ENCODE measurements at regions not wholly inside any gene's neighbourhood (a gene's known extent, or its start where the extent isn't known, plus 50 kb on each side); places are given as distances from the start of the nearest gene placed in this dataset.

DNA sequence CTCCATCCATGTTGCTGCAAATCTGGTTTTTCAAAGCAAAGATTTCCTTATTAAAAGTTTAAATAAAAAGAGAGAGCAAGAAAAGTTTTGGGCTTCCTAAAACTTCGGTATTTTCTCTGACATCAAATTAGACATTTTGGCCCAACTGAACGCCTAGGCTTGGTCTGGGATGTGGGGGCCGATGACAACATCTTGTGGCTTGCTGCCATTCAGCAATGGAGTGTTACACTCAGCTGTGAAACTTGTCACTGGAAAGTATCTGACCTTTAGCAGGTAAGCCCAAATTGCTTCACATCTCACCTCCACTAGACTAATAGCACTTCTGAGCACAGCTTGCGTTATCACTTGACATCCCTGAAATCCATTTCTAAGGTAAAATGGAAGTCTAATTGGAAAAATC, 320.6 kb downstream of the GATA3 start:
- Mint-ChIP-seq H3K4me1 (ENCODE audit: low read depth) (no peaks in the 10 kb centered on the region), H3K27ac (no peak overlapping the region), H3K9me3 (no peaks in the 10 kb centered on the region), H3K36me3 (ENCODE audit: low read depth) (no peaks in the 10 kb centered on the region), H3K4me3 (no peak overlapping the region), H3K27me3 (no peaks in the 10 kb centered on the region)
- intact Hi-C loops (cut with micrococcal nuclease): no loop called here

DNA sequence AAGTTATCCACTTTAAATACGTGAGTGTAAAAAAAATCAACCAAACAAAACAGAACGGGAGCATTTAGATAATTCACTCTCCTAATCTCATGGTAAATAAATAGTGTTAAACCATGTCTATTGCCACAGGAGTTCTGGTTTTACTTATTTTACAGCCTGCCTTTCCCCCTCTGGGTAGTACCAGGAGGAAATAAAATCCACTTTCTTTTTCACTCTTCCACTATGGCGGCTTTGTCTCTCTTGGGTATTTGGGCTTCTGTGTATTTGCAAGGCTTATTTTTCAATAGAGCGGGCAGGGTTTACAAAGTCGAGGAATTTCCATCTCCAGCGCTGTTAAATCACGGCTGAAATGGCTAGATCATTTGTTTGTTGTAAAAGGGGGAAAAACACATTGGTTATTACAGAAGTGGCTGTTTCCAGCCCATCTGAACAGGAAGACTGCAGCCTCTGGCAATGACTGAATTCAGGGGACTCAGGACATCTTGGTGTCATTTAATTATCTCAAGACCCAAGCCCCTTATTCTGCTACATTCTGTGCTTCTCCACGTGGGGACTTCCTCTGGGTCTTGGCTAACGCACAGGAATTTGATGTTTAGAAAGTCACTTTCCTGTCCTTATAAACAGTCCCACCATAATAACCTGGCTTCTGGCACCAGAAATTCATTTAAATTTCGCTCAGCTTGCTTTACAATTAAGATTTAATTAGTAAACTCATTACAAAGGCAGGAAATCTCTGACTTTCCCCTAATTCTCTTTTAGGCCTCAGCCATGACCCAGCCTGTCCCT, 323.9 kb downstream of the GATA3 start:
- intact Hi-C loops (cut with micrococcal nuclease): no loop called here
- Mint-ChIP-seq H3K27me3 (no peaks in the 10 kb centered on the region), H3K4me3 (no peak overlapping the region)

DNA sequence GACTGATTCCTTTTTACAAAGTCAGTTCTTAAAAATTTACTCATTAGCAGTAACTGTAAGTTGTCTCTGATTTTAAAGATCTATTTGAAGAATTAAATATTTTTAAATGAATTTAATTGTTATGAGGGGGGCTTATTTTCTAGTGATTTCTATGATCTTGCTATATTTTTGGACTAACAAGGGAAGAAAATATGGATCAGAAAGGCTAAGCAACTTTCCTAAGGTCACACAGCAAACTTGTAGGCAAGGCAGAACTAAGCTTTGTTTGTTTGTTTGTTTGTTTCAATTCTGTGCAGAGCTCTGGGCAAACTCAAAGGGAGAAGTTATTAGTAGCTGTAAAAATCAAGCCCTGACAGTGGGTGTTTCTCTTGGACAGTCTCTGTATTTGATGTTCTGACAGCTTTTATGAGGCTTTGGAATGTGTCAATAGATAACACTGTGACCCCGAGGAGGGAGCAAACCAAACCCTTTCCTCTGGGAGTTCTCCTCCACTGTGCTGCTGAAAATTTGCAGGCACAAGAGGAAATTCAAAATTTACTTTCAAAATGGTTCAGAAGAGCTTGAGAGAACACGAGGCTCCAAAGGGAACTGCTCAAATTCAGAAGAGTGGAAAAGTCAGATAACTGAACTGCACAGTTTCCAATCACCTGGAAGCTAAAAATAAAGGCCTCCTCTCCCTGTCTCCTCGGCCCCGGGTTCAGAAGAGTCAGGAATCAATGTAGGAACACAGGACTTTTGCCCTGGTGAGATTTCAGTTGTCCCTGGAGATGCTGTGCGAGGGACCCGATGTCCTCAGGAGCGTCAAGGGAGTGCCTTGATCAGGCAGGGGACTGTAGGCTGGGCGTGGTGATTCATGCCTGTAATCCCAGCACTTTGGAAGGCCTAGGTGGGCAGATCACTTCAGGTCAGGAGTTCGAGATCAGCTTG, 325.7 kb downstream of the GATA3 start:
- Mint-ChIP-seq H3K27ac (no peak overlapping the region), H3K9me3 (no peaks in the 10 kb centered on the region), H3K27me3 (no peaks in the 10 kb centered on the region), H3K4me3 (no peak overlapping the region), H3K36me3 (ENCODE audit: low read depth) (no peaks in the 10 kb centered on the region), H3K4me1 (ENCODE audit: low read depth) (no peaks in the 10 kb centered on the region)
- intact Hi-C loops (cut with micrococcal nuclease): no loop called here

More for the DNA sequence above, 323.9 kb downstream of the GATA3 start:
- H3K27ac Mint-ChIP-seq: no peak overlapping the region
- no peaks in the 10 kb centered on the region for H3K4me1 Mint-ChIP-seq (ENCODE audit: low read depth)
- no peaks in the 10 kb centered on the region for H3K36me3 Mint-ChIP-seq (ENCODE audit: low read depth)
- H3K9me3 Mint-ChIP-seq: no peaks in the 10 kb centered on the region

DNA sequence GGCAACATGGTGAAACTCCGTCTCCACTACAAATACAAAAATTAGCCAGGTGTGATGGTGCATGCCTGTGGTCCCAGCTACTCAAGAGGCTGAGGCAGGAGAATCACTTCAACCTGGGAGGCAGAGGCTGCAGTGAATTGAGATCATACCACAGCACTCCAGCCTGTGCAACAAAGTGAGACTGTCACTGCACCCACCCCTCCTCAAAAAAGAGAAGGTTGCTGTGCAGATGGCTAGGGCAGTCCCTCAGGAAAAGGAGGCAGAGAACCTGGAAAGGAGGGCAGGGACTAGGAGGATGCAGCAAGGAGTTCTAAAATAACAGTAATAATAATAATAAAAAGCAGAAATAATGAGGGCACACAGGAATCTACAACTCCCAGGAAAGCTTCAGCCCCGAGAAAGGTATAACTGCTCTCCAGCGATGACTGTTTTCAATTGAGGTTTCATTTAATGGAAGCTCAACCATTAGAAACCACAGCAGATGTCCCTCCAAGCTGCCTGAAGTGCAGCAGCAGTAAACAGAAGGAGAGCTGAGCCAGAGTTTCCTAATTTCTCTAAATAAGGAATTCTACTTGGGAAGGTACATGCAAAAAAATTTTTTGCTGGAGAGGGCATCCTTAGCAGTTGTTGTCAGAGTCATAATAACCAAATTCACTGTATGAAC, 326.5 kb downstream of the GATA3 start:
- Mint-ChIP-seq H3K27me3 (no peaks in the 10 kb centered on the region), H3K9me3 (no peaks in the 10 kb centered on the region), H3K27ac (no peak overlapping the region), H3K4me3 (no peak overlapping the region), H3K4me1 (ENCODE audit: low read depth) (no peaks in the 10 kb centered on the region), H3K36me3 (ENCODE audit: low read depth) (no peaks in the 10 kb centered on the region)
- intact Hi-C loops (cut with micrococcal nuclease): no loop called here

DNA sequence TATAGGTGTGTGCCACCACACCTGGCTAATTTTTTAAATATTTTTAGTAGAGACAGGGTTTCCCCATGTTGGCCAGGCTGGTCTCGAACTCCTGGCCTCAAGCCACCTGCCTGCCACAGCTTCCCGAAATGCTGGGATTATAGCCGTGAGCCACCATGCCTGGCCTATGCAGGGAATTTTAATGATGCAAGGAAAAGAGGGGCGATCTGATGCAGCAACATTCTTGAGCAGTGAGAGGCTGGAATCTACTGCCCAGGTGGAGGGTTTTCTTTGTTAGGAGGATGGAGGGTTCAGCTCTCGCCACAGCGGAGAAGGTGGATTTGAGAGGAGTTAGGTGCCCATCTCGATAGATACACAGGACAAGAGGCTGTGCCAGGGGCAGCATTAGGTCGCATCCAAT, 332.3 kb downstream of the GATA3 start:
- Mint-ChIP-seq H3K9me3 (no peaks in the 10 kb centered on the region), H3K4me3 (no peak overlapping the region), H3K4me1 (ENCODE audit: low read depth) (no peaks in the 10 kb centered on the region), H3K36me3 (ENCODE audit: low read depth) (no peaks in the 10 kb centered on the region), H3K27me3 (no peaks in the 10 kb centered on the region), H3K27ac (no peak overlapping the region)
- intact Hi-C loops (cut with micrococcal nuclease): no loop called here

DNA sequence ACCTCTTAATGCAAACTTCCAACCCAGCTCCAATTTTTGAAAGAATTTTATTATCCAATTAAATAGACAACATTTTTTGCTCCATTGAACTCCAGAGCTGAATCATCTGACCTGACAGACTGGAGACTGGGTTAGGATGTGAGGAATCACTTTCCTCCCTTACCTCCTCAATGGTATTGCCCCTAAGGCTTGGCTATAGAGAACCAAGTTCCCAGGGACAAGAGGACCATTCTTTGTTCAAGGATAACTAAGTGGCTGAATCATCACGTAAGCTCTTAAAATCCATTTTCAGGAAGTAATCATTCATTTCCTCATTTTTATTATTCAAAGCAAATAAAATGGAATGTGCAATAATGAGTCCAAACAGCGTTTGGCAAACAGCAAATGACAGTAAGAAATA, 335.1 kb downstream of the GATA3 start:
- Mint-ChIP-seq H3K27ac (no peak overlapping the region), H3K27me3 (no peaks in the 10 kb centered on the region), H3K4me1 (ENCODE audit: low read depth) (no peaks in the 10 kb centered on the region), H3K9me3 (no peaks in the 10 kb centered on the region), H3K36me3 (ENCODE audit: low read depth) (no peaks in the 10 kb centered on the region), H3K4me3 (no peak overlapping the region)
- intact Hi-C loops (cut with micrococcal nuclease): no loop called here

DNA sequence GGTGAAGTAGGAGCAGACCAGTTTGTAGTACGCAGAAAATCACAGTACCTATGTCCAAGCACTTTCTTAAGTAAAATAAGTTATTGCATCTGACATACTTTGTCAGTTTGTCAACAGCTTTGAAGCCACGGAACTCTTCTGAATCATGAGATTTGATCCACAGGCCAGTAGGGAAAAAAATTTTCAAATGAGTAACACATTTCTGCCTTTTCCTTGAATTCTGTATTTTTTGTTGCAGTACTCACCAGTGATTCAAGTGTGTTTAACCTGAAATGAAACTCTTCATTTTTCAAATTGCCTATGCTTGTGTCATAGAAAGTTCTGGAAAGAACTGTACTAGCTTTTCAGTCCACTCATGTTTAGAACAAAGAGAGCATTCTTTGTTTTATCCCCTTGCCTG, 337.7 kb downstream of the GATA3 start:
- intact Hi-C loops (cut with micrococcal nuclease): no loop called here
- H3K4me1 Mint-ChIP-seq (ENCODE audit: low read depth): no peaks in the 10 kb centered on the region
- H3K27ac Mint-ChIP-seq: no peak overlapping the region
- H3K36me3 Mint-ChIP-seq (ENCODE audit: low read depth): no peaks in the 10 kb centered on the region
- H3K27me3 Mint-ChIP-seq: peaks cover 3% of the 10 kb centered on the region
- H3K9me3 Mint-ChIP-seq: no peaks in the 10 kb centered on the region
- no peak overlapping the region for H3K4me3 Mint-ChIP-seq

DNA sequence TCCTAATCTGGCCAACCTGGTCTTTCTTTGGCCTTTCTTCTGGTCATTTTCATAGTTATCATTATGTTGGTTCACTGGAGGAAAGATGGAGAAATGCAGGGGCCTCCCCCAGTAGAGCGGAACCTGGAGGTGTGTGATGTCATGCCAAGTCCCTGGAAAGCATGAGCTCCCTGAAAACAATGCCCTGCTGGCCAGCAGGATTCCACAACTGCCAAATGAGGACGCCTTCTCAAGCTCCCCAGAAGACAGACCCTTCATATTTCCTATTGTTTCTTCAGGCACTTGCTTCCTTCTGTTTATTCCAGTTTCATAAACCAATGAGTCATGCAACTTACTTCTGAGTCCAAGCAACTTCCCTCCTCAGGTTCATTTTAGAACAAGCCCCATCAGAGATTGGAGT, 339.0 kb downstream of the GATA3 start:
- Mint-ChIP-seq H3K27me3 (peaks cover 3% of the 10 kb centered on the region), H3K27ac (no peak overlapping the region), H3K9me3 (no peaks in the 10 kb centered on the region), H3K4me1 (ENCODE audit: low read depth) (no peaks in the 10 kb centered on the region), H3K36me3 (ENCODE audit: low read depth) (no peaks in the 10 kb centered on the region), H3K4me3 (no peak overlapping the region)
- intact Hi-C loops (cut with micrococcal nuclease): no loop called here

DNA sequence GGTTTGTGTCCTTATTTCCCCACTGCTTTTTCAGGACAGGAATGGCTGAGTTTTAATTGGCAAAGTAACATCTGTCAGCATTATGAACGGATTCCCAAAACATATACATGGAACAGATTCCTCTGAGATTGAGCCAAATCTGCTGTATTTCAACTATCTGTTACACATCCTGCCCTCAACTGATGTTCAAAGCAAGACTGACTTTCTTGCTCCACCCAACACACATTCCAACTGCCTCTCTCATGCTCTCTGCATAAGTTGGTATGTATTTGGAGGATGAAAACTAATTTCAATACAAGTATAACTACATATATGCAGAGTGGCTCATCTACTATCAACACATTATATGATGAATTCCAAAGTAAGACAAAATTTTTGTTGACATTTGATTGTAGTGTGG, 342.2 kb downstream of the GATA3 start:
- Mint-ChIP-seq H3K4me3 (no peak overlapping the region), H3K27me3 (peaks cover 3% of the 10 kb centered on the region), H3K27ac (no peak overlapping the region), H3K36me3 (ENCODE audit: low read depth) (no peaks in the 10 kb centered on the region), H3K4me1 (ENCODE audit: low read depth) (no peaks in the 10 kb centered on the region), H3K9me3 (no peaks in the 10 kb centered on the region)
- intact Hi-C loops (cut with micrococcal nuclease): no loop called here

DNA sequence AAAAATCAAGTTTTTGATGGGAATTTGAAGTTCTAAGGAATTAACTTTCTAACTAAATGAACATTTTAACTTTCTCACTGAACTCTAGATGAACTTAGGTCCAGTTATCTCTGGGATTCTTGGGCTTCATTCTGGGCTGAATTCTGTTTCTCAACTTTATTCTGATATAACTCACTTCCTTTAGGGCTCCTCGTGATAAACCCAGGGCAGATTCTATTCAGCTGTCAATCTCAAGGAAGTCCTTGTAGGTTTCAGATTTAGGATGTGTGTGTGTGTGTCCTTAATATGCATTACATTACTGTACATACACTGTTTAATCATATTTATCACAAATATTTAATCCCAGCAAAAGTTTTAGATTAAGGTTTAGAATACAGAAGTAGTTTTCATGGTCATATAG, 344.3 kb downstream of the GATA3 start:
- Mint-ChIP-seq H3K9me3 (no peaks in the 10 kb centered on the region), H3K27me3 (peaks cover 3% of the 10 kb centered on the region), H3K36me3 (ENCODE audit: low read depth) (no peaks in the 10 kb centered on the region), H3K4me1 (ENCODE audit: low read depth) (no peaks in the 10 kb centered on the region), H3K4me3 (no peak overlapping the region), H3K27ac (no peak overlapping the region)
- intact Hi-C loops (cut with micrococcal nuclease): no loop called here

DNA sequence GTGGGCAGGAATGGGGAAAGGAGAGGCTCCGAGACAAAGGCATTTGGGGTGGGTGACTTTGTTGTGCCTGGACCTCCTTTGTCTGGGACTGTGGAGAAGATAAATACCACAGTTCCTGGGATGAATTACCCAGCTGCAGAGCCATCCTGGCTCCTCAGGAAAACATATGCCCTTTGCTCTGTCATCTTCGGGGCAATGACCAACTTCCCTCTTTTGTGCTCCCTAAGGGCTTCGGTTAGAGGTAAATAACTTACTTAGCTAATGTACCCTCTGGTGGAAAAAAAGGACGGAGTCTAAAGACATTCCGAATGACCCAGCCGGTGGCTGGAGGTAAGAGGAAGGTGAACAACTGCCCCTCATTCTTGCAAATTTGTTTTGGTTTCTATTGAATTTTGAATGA, 345.7 kb downstream of the GATA3 start:
- intact Hi-C loops (cut with micrococcal nuclease): no loop called here
- no peaks in the 10 kb centered on the region for H3K4me1 Mint-ChIP-seq (ENCODE audit: low read depth)
- H3K9me3 Mint-ChIP-seq: no peaks in the 10 kb centered on the region
- no peaks in the 10 kb centered on the region for H3K36me3 Mint-ChIP-seq (ENCODE audit: low read depth)
- no peak overlapping the region for H3K4me3 Mint-ChIP-seq
- H3K27ac Mint-ChIP-seq: no peak overlapping the region
- H3K27me3 Mint-ChIP-seq: peaks cover 2% of the 10 kb centered on the region

DNA sequence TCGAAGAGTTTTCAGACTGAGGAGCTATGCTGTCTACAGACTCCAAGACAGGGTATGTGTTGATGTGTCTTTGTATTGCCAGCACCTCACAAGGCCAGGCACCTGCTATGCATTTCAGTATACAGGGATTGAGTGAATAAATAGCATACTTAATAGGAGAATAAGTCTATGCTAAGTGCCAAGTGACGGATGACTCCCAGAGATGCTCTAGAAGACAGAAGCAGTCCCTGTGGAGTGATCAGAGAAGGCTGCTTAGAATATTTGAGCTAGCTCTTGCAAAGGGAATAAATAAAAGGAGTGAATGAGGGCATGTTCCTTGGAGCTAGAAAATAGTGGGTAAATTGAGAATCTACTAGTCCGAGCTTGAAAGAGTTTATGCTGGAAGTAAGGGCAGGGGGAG, 346.4 kb downstream of the GATA3 start:
- intact Hi-C loops (cut with micrococcal nuclease): no loop called here
- H3K9me3 Mint-ChIP-seq: no peaks in the 10 kb centered on the region
- no peak overlapping the region for H3K4me3 Mint-ChIP-seq
- H3K27ac Mint-ChIP-seq: no peak overlapping the region
- H3K4me1 Mint-ChIP-seq (ENCODE audit: low read depth): no peaks in the 10 kb centered on the region
- H3K27me3 Mint-ChIP-seq: no peaks in the 10 kb centered on the region
- H3K36me3 Mint-ChIP-seq (ENCODE audit: low read depth): no peaks in the 10 kb centered on the region

DNA sequence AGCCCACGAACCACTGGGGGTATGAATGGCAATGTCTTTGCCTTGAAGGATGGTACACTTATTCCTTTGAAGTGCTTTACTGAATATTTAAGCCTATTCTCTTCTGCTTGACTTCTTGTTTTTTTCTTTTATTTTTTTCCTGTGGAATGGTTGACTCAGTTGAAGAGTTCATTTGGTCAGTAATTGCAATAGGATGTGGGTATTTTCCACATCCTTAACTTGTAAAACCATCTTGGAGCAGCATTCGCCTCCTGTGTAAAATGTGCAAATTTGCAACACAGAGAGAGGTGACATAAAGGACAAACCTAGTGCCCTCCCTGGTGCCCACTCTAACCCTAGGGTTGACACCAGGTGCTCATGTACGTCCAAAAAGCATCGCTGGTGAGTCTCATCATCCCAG, 347.0 kb downstream of the GATA3 start:
- Mint-ChIP-seq H3K27ac (no peak overlapping the region), H3K27me3 (no peaks in the 10 kb centered on the region), H3K9me3 (no peaks in the 10 kb centered on the region), H3K36me3 (ENCODE audit: low read depth) (no peaks in the 10 kb centered on the region), H3K4me1 (ENCODE audit: low read depth) (no peaks in the 10 kb centered on the region), H3K4me3 (no peak overlapping the region)
- intact Hi-C loops (cut with micrococcal nuclease): no loop called here

DNA sequence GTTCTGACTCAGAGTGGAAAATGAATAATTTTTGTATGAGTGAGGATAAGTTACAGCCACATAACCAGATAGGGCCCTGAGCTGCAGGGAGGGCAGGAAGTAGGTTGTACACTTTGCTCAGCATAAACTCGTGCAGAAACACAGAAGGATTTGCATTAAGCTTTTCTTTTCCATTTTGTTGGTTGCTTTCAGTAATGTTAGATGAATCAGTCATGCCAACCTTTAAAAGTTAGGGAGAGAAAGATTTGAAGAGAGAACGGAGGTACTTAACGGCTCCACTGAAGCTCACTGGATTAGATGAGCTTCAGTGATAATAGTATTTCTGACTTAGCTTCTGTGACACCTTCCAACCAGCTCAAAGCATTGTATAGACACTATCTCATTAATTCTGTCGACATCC, 348.1 kb downstream of the GATA3 start:
- Mint-ChIP-seq H3K27me3 (no peaks in the 10 kb centered on the region), H3K4me3 (no peak overlapping the region), H3K9me3 (no peaks in the 10 kb centered on the region), H3K4me1 (ENCODE audit: low read depth) (no peaks in the 10 kb centered on the region), H3K36me3 (ENCODE audit: low read depth) (no peaks in the 10 kb centered on the region), H3K27ac (no peak overlapping the region)
- intact Hi-C loops (cut with micrococcal nuclease): no loop called here

Measured in dendritic cell treated with granulocyte-macrophage colony-stimulating factor and Interleukin-4, amounts not matched to agents 40 ng/mL and 50 ng/mL, for 4 days (primary cell).